ENCODE measurements at regions not wholly inside any gene's neighbourhood (a gene's known extent, or its start where the extent isn't known, plus 50 kb on each side); places are given as distances from the start of the nearest gene placed in this dataset.

- DNase-seq: no peak
Measured at GRCh38 chr15:39365873-39366272, 215.0 kb upstream of the THBS1 start.

GRCh38 chr15:39367596-39367995 lies 213.3 kb upstream of the THBS1 start:
- DNase-seq: no peak

GRCh38 chr15:39369768-39370167 lies 211.1 kb upstream of the THBS1 start:
- no peak for DNase-seq

- DNase-seq: no peak
Measured at GRCh38 chr15:39376371-39376909, 204.4 kb upstream of the THBS1 start.

- DNase-seq: no peak
Measured at GRCh38 chr15:39381517-39381916, 199.4 kb upstream of the THBS1 start.

- DNase-seq: no peak
Measured at GRCh38 chr15:39388118-39388517, 192.8 kb upstream of the THBS1 start.

- DNase-seq: no peak
Measured at GRCh38 chr15:39391230-39391629, 189.6 kb upstream of the THBS1 start.

GRCh38 chr15:39392469-39393047 lies 188.3 kb upstream of the THBS1 start:
- no peak for DNase-seq

GRCh38 chr15:39393575-39394335 lies 187.1 kb upstream of the THBS1 start:
- DNase-seq: no peak

- no peak for DNase-seq
Measured at GRCh38 chr15:39394496-39394895, 186.4 kb upstream of the THBS1 start.

GRCh38 chr15:39396979-39397615 lies 183.8 kb upstream of the THBS1 start:
- DNase-seq: no peak

- DNase-seq: no peak
Measured at GRCh38 chr15:39397883-39398282, 183.0 kb upstream of the THBS1 start.

- no peak for DNase-seq
Measured at GRCh38 chr15:39399600-39399999, 181.3 kb upstream of the THBS1 start.

- no peak for DNase-seq
Measured at GRCh38 chr15:39400002-39400401, 180.9 kb upstream of the THBS1 start.

- DNase-seq: no peak
Measured at GRCh38 chr15:39400821-39401550, 179.9 kb upstream of the THBS1 start.

GRCh38 chr15:39403640-39404117 lies 177.2 kb upstream of the THBS1 start:
- DNase-seq: no peak

- DNase-seq: no peak
Measured at GRCh38 chr15:39404767-39405181, 176.1 kb upstream of the THBS1 start.

- DNase-seq: no peak
Measured at GRCh38 chr15:39406485-39406884, 174.4 kb upstream of the THBS1 start.

- DNase-seq: no peak
Measured at GRCh38 chr15:39407116-39407515, 173.8 kb upstream of the THBS1 start.

GRCh38 chr15:39409876-39410530 lies 170.9 kb upstream of the THBS1 start:
- no peak for DNase-seq

GRCh38 chr15:39411102-39411989 lies 169.5 kb upstream of the THBS1 start:
- no peak for DNase-seq

- DNase-seq: no peak
Measured at GRCh38 chr15:39413558-39413957, 167.3 kb upstream of the THBS1 start.

Data from 8988T (cell line).